CD8-positive, alpha-beta memory T cell (primary cell): ENCODE measurements at regions not wholly inside any gene's neighbourhood (a gene's known extent, or its start where the extent isn't known, plus 50 kb on each side); places are given as distances from the start of the nearest gene placed in this dataset.
"Not testable (repeated sequence)": the region's sequence is repeated elsewhere in the genome, so short reads cannot be mapped to it uniquely, and the experiment has no call there.

Experiments
- CTCF ChIA-PET: fragments of 350-600 bp; sonication (Branson Sonifier 250); formaldehyde crosslinking; loops from one replicate; lab custom pipeline; 2021; ENCODE audit warnings: antibody characterized with exemption; lab: Charles Lee
- POLR2A ChIA-PET: fragments of 350-600 bp; sonication (Branson Sonifier 250); formaldehyde crosslinking; loops from one replicate; lab custom pipeline; 2021; ENCODE audit warnings: antibody characterized with exemption; lab: Charles Lee
- DNase-seq, 5 donors: peaks; one replicate each; pipeline versions ENCODE4 v3.0.0 to v3.0.0-alpha.2; 2020 to 2022; ENCODE audit warnings: mixed read lengths in 1 of 5
- H3K27ac ChIP-seq: one replicate; pipeline ENCODE4 v1.7.0; 2013; ENCODE audit warnings: low read depth, mild to moderate bottlenecking, low read length, moderate library complexity
- H3K27me3 ChIP-seq: 2 replicates; pipeline ENCODE4 v1.7.0; 2013; ENCODE audit warnings: low read length, mild to moderate bottlenecking; ENCODE audit not compliant: insufficient read depth, poor library complexity, severe bottlenecking
- H3K36me3 ChIP-seq: 2 replicates; pipeline ENCODE4 v1.7.0; 2013; ENCODE audit warnings: mild to moderate bottlenecking, low read length, moderate library complexity; ENCODE audit not compliant: insufficient read depth
- H3K4me1 ChIP-seq: 2 replicates; pipeline ENCODE4 v1.7.0; 2013; ENCODE audit warnings: mild to moderate bottlenecking, low read length, moderate library complexity; ENCODE audit not compliant: insufficient read depth
- H3K4me3 ChIP-seq: 2 replicates; pipeline ENCODE4 v1.7.0; 2013; ENCODE audit warnings: mild to moderate bottlenecking, low read length
- H3K9me3 ChIP-seq: 2 replicates; pipeline ENCODE4 v1.7.0; 2013; ENCODE audit warnings: mild to moderate bottlenecking, low read length
- H3K27ac Mint-ChIP-seq, 8 donors: one replicate each; pipeline ENCODE4 v1.8.0; 2020 to 2021; ENCODE audit warnings: mixed read lengths in 8 of 8, mild to moderate bottlenecking in 6 of 8, inconsistent platforms in 3 of 8, moderate library complexity in 3 of 8
- H3K27me3 Mint-ChIP-seq, 2 donors: one replicate each; pipeline ENCODE4 v1.8.0; 2020 to 2021; ENCODE audit warnings: mixed read lengths in 2 of 2, mild to moderate bottlenecking in 1 of 2, moderate library complexity in 1 of 2
- H3K36me3 Mint-ChIP-seq, 3 donors: one replicate each; pipeline ENCODE4 v1.8.0; 2020 to 2021; ENCODE audit warnings: mixed read lengths in 3 of 3, inconsistent platforms in 1 of 3, mild to moderate bottlenecking in 1 of 3
- H3K4me1 Mint-ChIP-seq, 3 donors: one replicate each; pipeline ENCODE4 v1.8.0; 2020 to 2021; ENCODE audit warnings: mixed read lengths in 3 of 3, inconsistent platforms in 1 of 3, mild to moderate bottlenecking in 1 of 3
- H3K4me3 Mint-ChIP-seq, 7 donors: one replicate each; pipeline ENCODE4 v1.8.0; 2020 to 2021; ENCODE audit warnings: mixed read lengths in 7 of 7, mild to moderate bottlenecking in 6 of 7, moderate library complexity in 4 of 7, inconsistent platforms in 2 of 7
- H3K9me3 Mint-ChIP-seq, 5 donors: one replicate each; pipeline ENCODE4 v1.8.0; 2020 to 2022; ENCODE audit warnings: mixed read lengths in 5 of 5, mild to moderate bottlenecking in 3 of 5, moderate library complexity in 2 of 5, inconsistent platforms in 1 of 5

DNA sequence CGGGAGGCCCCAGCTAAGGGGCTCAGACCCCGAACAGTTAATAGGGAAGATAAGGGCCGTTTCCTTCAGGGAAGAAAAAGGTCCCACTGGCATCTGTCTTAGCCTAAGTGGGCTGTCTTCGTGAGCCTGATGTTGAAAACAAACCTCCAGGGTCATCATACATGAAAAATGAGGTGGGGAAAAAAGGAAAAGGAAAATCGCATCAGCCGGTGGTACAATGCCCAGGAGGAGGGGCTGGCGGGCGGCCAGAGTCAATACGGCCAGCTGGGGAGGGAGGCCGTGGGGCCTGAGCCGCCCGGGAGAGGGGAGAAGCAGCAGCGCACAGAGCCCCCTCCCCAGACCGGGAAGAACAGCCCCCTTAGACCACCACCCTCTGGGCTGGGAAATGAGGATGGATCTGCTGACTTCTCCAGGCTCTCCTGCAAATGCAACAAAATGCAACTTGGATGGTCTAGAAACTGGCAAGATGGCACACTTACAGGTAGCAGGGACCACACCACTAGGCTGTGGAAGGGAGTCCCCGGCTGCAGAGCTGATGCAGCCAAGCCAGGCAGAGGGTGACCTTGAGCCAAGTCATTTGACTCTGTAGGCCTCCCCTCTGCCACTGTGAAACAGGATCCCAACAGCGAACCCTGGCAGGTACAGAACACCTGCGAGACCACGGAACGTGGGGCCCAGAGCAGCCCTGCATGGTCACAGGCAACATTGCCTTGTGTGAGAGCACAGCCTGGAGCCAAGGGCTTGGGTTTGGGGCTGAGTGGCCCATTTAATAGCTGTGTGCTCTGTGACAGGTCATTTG lies 448.5 kb downstream of the SOX9 start:
- Histone ChIP-seq H3K4me3 (no peak overlapping the region), H3K4me1 (no peaks in the 10 kb centered on the region), H3K9me3 (no peaks in the 10 kb centered on the region), H3K36me3 (no peaks in the 10 kb centered on the region), H3K27ac (no peak overlapping the region), H3K27me3 (no peaks in the 10 kb centered on the region)
- ChIA-PET CTCF (interaction anchor here (1.2 kb wide), 1 partner anchor 10 kb away, joined by 3 read pairs; no protein-coding TSS in a partner anchor), POLR2A (no interaction called here)
- Mint-ChIP-seq H3K27ac (no peak overlapping the region), H3K27me3 (peaks cover 9 to 16% of the 10 kb centered on the region in 2 donors), H3K4me3 (no peak overlapping the region), H3K4me1 (peaks cover 3 to 13% (median 11%) of the 10 kb centered on the region in 3 donors), H3K9me3 (no peaks in the 10 kb centered on the region), H3K36me3 (peaks cover 0 to 3% (median 0%) of the 10 kb centered on the region in 3 donors)
- no peak for DNase-seq

DNA sequence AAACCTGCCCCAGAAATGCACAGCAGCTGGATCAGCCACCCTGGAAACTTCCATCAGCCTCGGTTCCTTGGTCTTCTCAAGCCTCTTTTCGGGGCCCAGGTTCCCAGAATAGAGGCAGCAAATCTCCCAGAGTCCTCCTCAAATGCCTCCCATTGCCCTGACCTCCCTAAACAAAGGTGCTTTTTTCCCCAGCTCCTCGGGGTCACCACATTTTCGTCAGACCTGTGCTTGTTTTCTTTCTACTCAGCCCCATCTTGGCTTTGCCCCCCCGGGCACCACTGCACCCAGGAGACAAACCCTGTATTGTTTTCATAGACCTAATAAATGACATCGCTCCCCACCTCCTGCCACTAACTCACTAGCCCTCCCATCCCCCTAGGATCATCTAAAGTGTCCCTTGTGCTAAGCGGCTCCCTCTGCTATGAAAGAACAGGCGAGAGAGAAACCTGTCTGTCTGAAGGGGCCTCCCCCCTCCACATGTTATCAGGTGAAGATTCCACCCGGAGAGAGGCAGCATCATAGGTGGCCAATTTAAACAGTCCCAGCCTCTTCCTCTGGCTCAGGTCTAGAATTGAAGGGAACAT lies 451.1 kb downstream of the SOX9 start:
- Histone ChIP-seq H3K4me3 (no peak overlapping the region), H3K27ac (no peak overlapping the region), H3K27me3 (no peaks in the 10 kb centered on the region), H3K9me3 (no peaks in the 10 kb centered on the region), H3K36me3 (no peaks in the 10 kb centered on the region), H3K4me1 (no peaks in the 10 kb centered on the region)
- H3K27me3 Mint-ChIP-seq: peaks cover 12 to 23% of the 10 kb centered on the region in 2 donors
- peaks cover 0 to 7% (median 7%) of the 10 kb centered on the region in 3 donors for H3K4me1 Mint-ChIP-seq
- ChIA-PET POLR2A (no interaction called here), CTCF (no interaction called here)
- no peak for DNase-seq
- no peak overlapping the region for H3K27ac Mint-ChIP-seq
- H3K36me3 Mint-ChIP-seq: peaks cover 0 to 4% (median 0%) of the 10 kb centered on the region in 3 donors
- no peaks in the 10 kb centered on the region for H3K9me3 Mint-ChIP-seq
- no peak overlapping the region for H3K4me3 Mint-ChIP-seq

DNA sequence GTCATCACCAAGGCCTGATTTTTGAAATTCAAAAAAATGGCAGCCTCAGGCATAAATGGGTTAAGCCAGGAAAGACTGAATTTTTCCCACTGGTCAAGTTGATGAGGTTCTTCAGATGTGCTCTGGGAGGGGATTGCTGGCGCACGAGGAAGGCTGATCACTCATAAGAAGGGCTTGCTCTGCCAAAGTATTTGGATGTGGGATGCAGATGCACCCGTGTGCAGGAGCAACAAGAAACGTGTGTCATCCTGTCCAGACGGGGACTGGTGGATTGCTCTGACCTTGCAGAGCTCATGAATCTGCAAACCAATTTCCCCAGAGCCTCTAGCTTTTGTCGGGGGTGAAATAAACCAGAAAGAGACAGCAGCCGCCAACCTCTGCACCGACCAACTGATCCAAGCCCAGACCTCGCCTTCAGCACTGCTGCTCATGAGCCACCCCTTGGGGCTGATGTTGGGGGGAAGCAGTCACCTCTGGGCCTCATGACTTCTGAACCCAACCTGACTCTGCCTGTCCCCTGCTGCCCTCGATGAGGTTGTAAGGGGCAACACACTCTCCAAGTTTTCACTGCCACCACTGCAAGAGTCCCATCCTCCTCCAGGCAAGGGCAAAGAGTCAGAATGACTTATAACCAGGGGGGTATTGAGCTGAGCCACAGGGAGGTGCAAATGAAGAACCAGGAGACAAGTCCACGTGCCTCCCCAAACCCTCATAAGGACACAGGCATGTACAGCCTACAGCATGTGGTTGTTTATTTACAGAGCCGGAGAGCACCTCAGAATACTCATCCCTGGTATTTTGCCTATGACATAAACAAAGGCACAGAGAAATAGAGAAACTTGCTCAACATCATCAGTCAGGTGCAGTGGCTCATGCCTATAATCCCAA lies 452.0 kb downstream of the SOX9 start:
- ChIA-PET CTCF (interaction anchor here (1.2 kb wide), 1 partner anchor 40 kb away, joined by 3 read pairs; no protein-coding TSS in a partner anchor), POLR2A (no interaction called here)

DNA sequence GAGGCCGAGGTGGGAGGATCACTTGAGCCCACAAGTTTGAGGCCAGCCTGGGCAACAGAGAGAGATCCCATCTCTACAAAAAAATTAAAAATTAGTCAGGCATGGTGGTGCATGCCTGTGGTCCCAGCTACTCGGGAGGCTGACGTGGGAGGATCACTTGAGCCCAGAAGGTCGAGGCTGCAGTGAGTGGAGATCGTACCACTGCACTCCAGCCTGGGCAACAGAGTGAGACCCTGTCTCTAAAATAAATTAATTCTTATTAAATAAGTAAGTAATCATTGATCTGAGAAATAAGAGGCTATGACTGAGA lies 452.6 kb downstream of the SOX9 start:
- H3K4me1 ChIP-seq, H3K9me3 Mint-ChIP-seq, H3K4me3 ChIP-seq, H3K27ac Mint-ChIP-seq, DNase-seq, H3K9me3 ChIP-seq, POLR2A ChIA-PET, H3K4me1 Mint-ChIP-seq, H3K4me3 Mint-ChIP-seq, H3K36me3 Mint-ChIP-seq, H3K27me3 ChIP-seq, H3K27ac ChIP-seq, H3K36me3 ChIP-seq: not testable (repeated sequence)
- CTCF ChIA-PET: interaction anchor here (1.2 kb wide), 1 partner anchor 41 kb away, joined by 3 read pairs; no protein-coding TSS in a partner anchor
- peaks cover 12 to 23% of the 10 kb centered on the region in 2 donors for H3K27me3 Mint-ChIP-seq

More for the DNA sequence above, 452.0 kb downstream of the SOX9 start:
- no peaks in the 10 kb centered on the region for H3K27me3 ChIP-seq
- no peak overlapping the region for H3K4me3 Mint-ChIP-seq
- H3K36me3 ChIP-seq: no peaks in the 10 kb centered on the region
- H3K27me3 Mint-ChIP-seq: peaks cover 12 to 23% of the 10 kb centered on the region in 2 donors
- no peak for DNase-seq
- no peaks in the 10 kb centered on the region for H3K4me1 Mint-ChIP-seq
- no peaks in the 10 kb centered on the region for H3K9me3 Mint-ChIP-seq
- H3K4me3 ChIP-seq: no peak overlapping the region
- no peak overlapping the region for H3K27ac Mint-ChIP-seq
- H3K27ac ChIP-seq: no peak overlapping the region
- H3K4me1 ChIP-seq: no peaks in the 10 kb centered on the region
- H3K9me3 ChIP-seq: no peaks in the 10 kb centered on the region
- H3K36me3 Mint-ChIP-seq: peaks cover 0 to 4% (median 0%) of the 10 kb centered on the region in 3 donors

DNA sequence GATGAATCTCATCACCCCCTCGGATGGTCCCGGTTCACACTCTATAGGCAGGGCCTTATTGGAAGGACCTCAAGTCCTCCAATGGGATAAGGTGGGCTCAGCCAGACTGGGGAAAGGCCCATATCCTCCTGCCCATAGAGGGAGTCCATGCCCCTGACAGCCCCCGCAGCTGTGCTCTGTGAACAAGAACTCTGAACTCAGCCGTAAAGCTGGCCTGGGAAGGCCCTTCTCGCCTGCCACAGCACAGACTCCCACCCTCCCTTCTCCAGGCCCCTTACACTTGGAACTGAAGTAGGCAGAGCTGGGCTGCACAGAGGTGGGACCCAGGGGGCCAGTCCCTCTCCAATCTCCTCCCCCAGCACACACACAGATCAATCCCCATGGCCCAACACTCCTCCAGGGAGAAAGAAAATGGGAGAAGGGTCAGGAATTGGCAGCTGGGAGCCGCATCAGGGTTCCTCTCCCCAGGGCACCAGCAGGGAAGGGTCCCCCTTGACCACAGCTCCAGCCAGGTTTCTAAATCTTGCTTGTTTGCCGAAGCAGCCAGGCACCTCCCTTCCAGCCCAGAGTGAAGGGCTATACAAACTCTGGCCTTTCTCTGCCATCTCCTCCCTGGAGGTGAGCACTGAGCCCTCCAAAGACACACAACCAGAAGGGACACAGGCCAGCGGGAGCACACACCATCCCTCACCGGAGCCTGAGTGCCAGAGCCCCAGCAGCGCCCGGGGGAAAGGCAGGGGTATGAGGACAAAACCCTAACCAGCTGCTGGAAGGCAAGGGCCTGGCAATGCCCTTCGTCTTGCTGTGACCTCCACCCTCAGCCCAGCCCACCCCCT lies 454.1 kb downstream of the SOX9 start:
- Mint-ChIP-seq H3K9me3 (no peaks in the 10 kb centered on the region), H3K27me3 (peaks cover 12 to 23% of the 10 kb centered on the region in 2 donors), H3K36me3 (peaks cover 0 to 3% (median 0%) of the 10 kb centered on the region in 3 donors), H3K27ac (no peak overlapping the region), H3K4me3 (no peak overlapping the region), H3K4me1 (no peaks in the 10 kb centered on the region)
- no peaks in the 10 kb centered on the region for H3K4me1 ChIP-seq
- H3K27ac ChIP-seq: no peak overlapping the region
- H3K9me3 ChIP-seq: no peaks in the 10 kb centered on the region
- no peaks in the 10 kb centered on the region for H3K27me3 ChIP-seq
- H3K4me3 ChIP-seq: no peak overlapping the region
- no peaks in the 10 kb centered on the region for H3K36me3 ChIP-seq
- CTCF ChIA-PET: interaction anchor here (2.2 kb wide), 1 partner anchor 14 kb away, joined by 7 read pairs; no protein-coding TSS in a partner anchor
- no peak for DNase-seq
- POLR2A ChIA-PET: no interaction called here

DNA sequence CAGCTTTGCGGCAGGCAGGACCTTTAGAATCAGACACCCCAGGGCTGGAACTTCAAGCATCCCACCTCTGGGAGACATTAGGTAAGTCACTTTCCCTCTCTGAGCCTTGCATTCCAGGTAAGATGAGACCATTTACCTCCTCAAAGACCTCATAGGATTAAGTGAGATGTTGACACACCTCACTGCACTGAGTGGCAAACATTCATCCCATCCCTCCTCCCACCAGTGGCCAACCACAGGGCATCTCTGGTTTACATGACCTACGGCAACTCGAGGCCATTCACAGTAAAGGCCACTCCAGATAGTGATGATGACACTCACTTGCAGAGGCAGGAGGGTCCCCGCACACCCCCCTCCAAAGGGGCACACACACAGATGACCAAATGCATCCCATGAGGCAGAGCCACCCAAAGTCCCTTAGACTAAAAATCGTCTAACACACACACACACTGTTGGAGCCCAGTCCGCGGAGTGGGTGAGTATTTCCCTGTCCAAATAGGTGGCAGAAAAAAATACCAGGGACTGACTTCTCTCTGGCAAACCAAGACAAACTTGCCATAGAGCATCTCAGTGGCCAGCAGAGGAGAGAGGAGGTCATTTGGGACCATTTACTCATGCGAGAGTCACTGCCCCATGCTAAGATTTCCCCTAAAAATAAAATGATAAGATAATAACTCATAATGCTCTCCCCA lies 454.9 kb downstream of the SOX9 start:
- Mint-ChIP-seq H3K4me1 (no peaks in the 10 kb centered on the region), H3K9me3 (no peaks in the 10 kb centered on the region), H3K36me3 (peaks cover 0 to 3% (median 0%) of the 10 kb centered on the region in 3 donors), H3K4me3 (no peak overlapping the region), H3K27me3 (peaks cover 12 to 23% of the 10 kb centered on the region in 2 donors), H3K27ac (no peak overlapping the region)
- CTCF ChIA-PET: interaction anchor here (2.2 kb wide), 1 partner anchor 15 kb away, joined by 7 read pairs; no protein-coding TSS in a partner anchor
- H3K36me3 ChIP-seq: no peaks in the 10 kb centered on the region
- POLR2A ChIA-PET: no interaction called here
- H3K4me3 ChIP-seq: no peak overlapping the region
- no peaks in the 10 kb centered on the region for H3K27me3 ChIP-seq
- H3K9me3 ChIP-seq: no peaks in the 10 kb centered on the region
- no peaks in the 10 kb centered on the region for H3K4me1 ChIP-seq
- no peak overlapping the region for H3K27ac ChIP-seq
- DNase-seq: no peak

DNA sequence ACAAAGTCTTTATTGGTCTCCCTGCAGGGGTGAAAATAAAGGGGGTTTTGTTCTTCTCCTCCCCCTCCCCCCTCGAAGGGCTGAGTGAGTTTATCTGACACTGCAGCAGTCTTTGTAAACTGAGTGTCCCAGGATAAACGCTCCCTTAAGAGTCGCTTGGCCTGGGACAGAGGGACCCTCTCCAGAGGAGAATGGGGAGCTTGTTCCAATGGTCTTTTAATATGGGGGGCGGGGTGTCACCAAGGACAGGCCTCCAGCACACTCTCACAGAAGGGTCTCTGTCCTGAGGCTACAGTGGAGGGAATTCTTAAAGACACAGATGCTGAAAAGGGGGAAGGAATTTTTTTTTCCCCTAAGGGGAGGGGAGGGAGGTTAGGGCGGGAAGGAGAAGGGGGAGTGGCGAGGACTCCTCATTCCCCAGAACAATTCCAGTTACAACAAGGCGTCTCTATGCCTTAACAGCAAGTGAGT lies 455.5 kb downstream of the SOX9 start:
- peaks cover 0 to 3% (median 0%) of the 10 kb centered on the region in 3 donors for H3K36me3 Mint-ChIP-seq

More for the DNA sequence above, 455.5 kb downstream of the SOX9 start:
- no peaks in the 10 kb centered on the region for H3K4me1 Mint-ChIP-seq
- no peaks in the 10 kb centered on the region for H3K36me3 ChIP-seq
- peaks cover 10 to 23% of the 10 kb centered on the region in 2 donors for H3K27me3 Mint-ChIP-seq
- ChIA-PET POLR2A (no interaction called here), CTCF (interaction anchor here (1.1 kb wide), 1 partner anchor 17 kb away, joined by 3 read pairs; no protein-coding TSS in a partner anchor)
- no peak for DNase-seq
- no peak overlapping the region for H3K27ac ChIP-seq
- no peaks in the 10 kb centered on the region for H3K27me3 ChIP-seq
- no peak overlapping the region for H3K27ac Mint-ChIP-seq
- H3K9me3 Mint-ChIP-seq: no peaks in the 10 kb centered on the region
- no peaks in the 10 kb centered on the region for H3K9me3 ChIP-seq
- H3K4me3 ChIP-seq: no peak overlapping the region
- H3K4me1 ChIP-seq: no peaks in the 10 kb centered on the region
- H3K4me3 Mint-ChIP-seq: no peak overlapping the region
